ENCODE measurements at regions not wholly inside any gene's neighbourhood (a gene's known extent, or its start where the extent isn't known, plus 50 kb on each side); places are given as distances from the start of the nearest gene placed in this dataset.

DNA sequence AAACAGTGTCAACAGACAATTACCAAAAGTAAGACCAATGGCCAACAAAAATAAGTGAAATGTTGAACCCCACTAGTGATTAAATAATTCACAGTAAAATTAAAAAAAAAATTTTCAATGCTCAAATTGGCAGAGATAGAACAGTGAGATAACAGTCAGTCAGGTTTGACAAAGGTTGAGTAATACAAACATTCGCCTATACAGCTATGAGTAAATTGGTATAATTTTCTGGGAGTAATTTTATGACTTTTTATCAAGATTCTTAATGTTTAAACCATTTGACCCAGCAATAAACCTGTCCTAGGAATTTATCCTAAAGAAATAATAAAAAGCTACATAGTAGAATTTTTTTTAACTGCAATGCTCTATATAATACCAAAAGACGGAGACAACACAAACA lies 64.9 kb upstream of the SHH start:
- CTCF ChIA-PET, result no interaction called here
- no peaks in the 10 kb centered on the region for H3K36me3 Mint-ChIP-seq
- H3K27me3 Mint-ChIP-seq, result peaks cover 12% of the 10 kb centered on the region

GRCh38 chr7:155874411-155874810 lies 62.1 kb upstream of the SHH start:
- no peak for DNase-seq
- no peaks in the 10 kb centered on the region for H3K9me3 Mint-ChIP-seq
- no peak overlapping the region for H3K27ac Mint-ChIP-seq
- no peaks in the 10 kb centered on the region for H3K4me1 Mint-ChIP-seq
- H3K27me3 Mint-ChIP-seq, result peaks cover 15% of the 10 kb centered on the region
- CTCF ChIA-PET, result no interaction called here
- H3K4me3 Mint-ChIP-seq, result no peak overlapping the region
- no peaks in the 10 kb centered on the region for H3K36me3 Mint-ChIP-seq

More for the DNA sequence above, 64.9 kb upstream of the SHH start:
- H3K27ac Mint-ChIP-seq, result no peak overlapping the region
- no peak for DNase-seq
- H3K4me3 Mint-ChIP-seq, result no peak overlapping the region
- no peaks in the 10 kb centered on the region for H3K4me1 Mint-ChIP-seq
- no peaks in the 10 kb centered on the region for H3K9me3 Mint-ChIP-seq

DNA sequence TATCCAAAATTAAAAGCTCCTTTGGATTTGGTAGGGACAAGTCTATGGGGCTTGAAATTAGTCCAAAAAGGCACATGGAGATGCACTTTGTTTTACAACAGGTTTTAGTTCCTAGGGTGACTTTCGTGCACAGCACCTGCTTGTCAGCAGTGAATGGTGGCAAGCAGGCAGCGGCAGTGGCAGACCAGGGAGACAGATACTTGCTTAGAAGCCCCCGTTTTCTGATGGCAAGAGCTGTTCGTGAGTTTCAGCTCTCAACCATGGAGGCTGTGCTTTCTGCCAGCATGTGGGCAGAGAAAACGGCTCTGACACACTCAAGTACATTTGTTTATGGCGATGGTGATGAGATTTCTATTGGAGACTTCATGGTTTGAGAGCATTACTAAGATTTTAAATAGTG lies 61.7 kb upstream of the SHH start:
- no peak overlapping the region for H3K4me3 Mint-ChIP-seq
- no peaks in the 10 kb centered on the region for H3K4me1 Mint-ChIP-seq
- no peak overlapping the region for H3K27ac Mint-ChIP-seq
- no peaks in the 10 kb centered on the region for H3K36me3 Mint-ChIP-seq
- no peaks in the 10 kb centered on the region for H3K9me3 Mint-ChIP-seq
- CTCF ChIA-PET, result no interaction called here
- H3K27me3 Mint-ChIP-seq, result peaks cover 15% of the 10 kb centered on the region
- DNase-seq, result no peak

- Mint-ChIP-seq H3K9me3 (no peaks in the 10 kb centered on the region), H3K27ac (no peak overlapping the region), H3K27me3 (peaks cover 15% of the 10 kb centered on the region), H3K36me3 (no peaks in the 10 kb centered on the region), H3K4me1 (no peaks in the 10 kb centered on the region), H3K4me3 (no peak overlapping the region)
- CTCF ChIA-PET, result no interaction called here
- no peak for DNase-seq
Observed at GRCh38 chr7:155872678-155873369, 60.6 kb upstream of the SHH start.

GRCh38 chr7:155871211-155871610 lies 58.9 kb upstream of the SHH start:
- Mint-ChIP-seq H3K4me3 (no peak overlapping the region), H3K9me3 (no peaks in the 10 kb centered on the region), H3K27me3 (peaks cover 20% of the 10 kb centered on the region), H3K27ac (no peak overlapping the region), H3K36me3 (no peaks in the 10 kb centered on the region), H3K4me1 (no peaks in the 10 kb centered on the region)
- no peak for DNase-seq
- CTCF ChIA-PET, result no interaction called here

- CTCF ChIA-PET, result no interaction called here
Observed at GRCh38 chr7:155870334-155871180, 58.3 kb upstream of the SHH start.

DNA sequence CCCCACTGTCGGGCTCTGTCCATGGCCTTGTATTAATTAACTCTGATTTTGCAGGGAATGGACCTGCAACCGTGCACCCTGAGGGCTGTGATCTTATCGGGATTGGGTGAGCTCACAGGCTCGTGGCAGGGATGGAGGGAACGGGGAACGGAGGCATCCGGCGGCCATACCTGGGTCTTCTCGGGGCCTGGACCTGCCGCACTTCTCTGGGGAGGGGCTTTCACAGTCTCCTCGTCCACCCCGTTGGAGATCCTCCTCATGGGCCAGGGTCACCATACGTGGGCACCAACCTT lies 57.5 kb upstream of the SHH start:
- Mint-ChIP-seq H3K36me3 (no peaks in the 10 kb centered on the region), H3K9me3 (no peaks in the 10 kb centered on the region), H3K4me3 (no peak overlapping the region), H3K27me3 (peaks cover 32% of the 10 kb centered on the region), H3K27ac (no peak overlapping the region), H3K4me1 (no peaks in the 10 kb centered on the region)
- no peak for DNase-seq
- CTCF ChIA-PET, result no interaction called here

More at GRCh38 chr7:155870334-155871180, 58.3 kb upstream of the SHH start:
- Mint-ChIP-seq H3K4me1 (no peaks in the 10 kb centered on the region), H3K36me3 (no peaks in the 10 kb centered on the region), H3K9me3 (no peaks in the 10 kb centered on the region), H3K27ac (no peak overlapping the region), H3K4me3 (no peak overlapping the region), H3K27me3 (peaks cover 27% of the 10 kb centered on the region)
- no peak for DNase-seq

GRCh38 chr7:155868955-155869783 lies 56.9 kb upstream of the SHH start:
- Mint-ChIP-seq H3K36me3 (no peaks in the 10 kb centered on the region), H3K4me3 (no peak overlapping the region), H3K9me3 (no peaks in the 10 kb centered on the region), H3K4me1 (no peaks in the 10 kb centered on the region), H3K27ac (no peak overlapping the region), H3K27me3 (peaks cover 28% of the 10 kb centered on the region)
- no peak for DNase-seq
- CTCF ChIA-PET, result no interaction called here

DNA sequence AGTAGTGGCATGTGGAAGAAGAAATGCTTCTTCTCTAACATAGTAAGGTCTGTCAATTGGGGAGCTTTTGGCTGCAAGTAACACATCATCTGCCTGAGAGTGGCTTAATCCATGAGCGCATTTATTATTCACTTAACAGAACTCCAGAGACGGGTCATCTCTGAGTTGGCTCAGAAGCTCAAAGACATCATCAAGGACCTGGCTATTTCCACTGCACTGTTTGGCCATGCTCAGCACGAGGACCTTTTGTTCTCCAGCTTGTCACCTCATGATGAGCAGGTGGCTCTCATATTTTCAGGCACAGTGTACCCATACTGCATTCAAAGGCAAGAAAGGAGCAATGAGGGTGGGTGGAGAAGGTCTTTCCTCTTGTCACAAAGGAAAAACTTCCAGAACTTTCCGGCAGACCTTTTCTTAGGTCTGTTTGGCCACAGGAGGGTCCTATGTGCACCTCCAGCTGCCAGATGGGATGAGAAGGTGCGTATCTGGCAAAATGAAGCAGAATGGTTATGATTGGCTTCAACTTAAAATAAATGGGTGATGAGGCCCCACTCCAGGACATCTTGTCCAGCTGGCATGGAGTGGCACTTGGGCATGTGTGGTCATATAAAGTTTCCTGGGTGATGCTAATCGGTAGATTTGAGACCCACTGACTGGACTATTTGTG lies 55.6 kb upstream of the SHH start:
- Mint-ChIP-seq H3K9me3 (no peaks in the 10 kb centered on the region), H3K36me3 (no peaks in the 10 kb centered on the region), H3K27me3 (peaks cover 20% of the 10 kb centered on the region), H3K4me3 (no peak overlapping the region), H3K4me1 (no peaks in the 10 kb centered on the region), H3K27ac (no peak overlapping the region)
- CTCF ChIA-PET, result no interaction called here
- no peak for DNase-seq

- no peaks in the 10 kb centered on the region for H3K4me1 Mint-ChIP-seq
- H3K27me3 Mint-ChIP-seq, result peaks cover 20% of the 10 kb centered on the region
- H3K9me3 Mint-ChIP-seq, result no peaks in the 10 kb centered on the region
- DNase-seq, result no peak
- H3K36me3 Mint-ChIP-seq, result no peaks in the 10 kb centered on the region
- H3K4me3 Mint-ChIP-seq, result no peak overlapping the region
- no peak overlapping the region for H3K27ac Mint-ChIP-seq
- CTCF ChIA-PET, result no interaction called here
Observed at GRCh38 chr7:155867280-155867679, 55.0 kb upstream of the SHH start.

- Mint-ChIP-seq H3K36me3 (no peaks in the 10 kb centered on the region), H3K27me3 (peaks cover 20% of the 10 kb centered on the region), H3K9me3 (no peaks in the 10 kb centered on the region), H3K4me3 (no peak overlapping the region), H3K4me1 (no peaks in the 10 kb centered on the region), H3K27ac (no peak overlapping the region)
- CTCF ChIA-PET, result no interaction called here
- no peak for DNase-seq
Observed at GRCh38 chr7:155865830-155866525, 53.7 kb upstream of the SHH start.

GRCh38 chr7:155864991-155865690 lies 52.9 kb upstream of the SHH start:
- H3K4me3 Mint-ChIP-seq, result no peak overlapping the region
- H3K36me3 Mint-ChIP-seq, result no peaks in the 10 kb centered on the region
- H3K4me1 Mint-ChIP-seq, result no peaks in the 10 kb centered on the region
- DNase-seq, result no peak
- H3K27ac Mint-ChIP-seq, result no peak overlapping the region
- H3K9me3 Mint-ChIP-seq, result no peaks in the 10 kb centered on the region
- peaks cover 16% of the 10 kb centered on the region for H3K27me3 Mint-ChIP-seq
- CTCF ChIA-PET, result no interaction called here

DNA sequence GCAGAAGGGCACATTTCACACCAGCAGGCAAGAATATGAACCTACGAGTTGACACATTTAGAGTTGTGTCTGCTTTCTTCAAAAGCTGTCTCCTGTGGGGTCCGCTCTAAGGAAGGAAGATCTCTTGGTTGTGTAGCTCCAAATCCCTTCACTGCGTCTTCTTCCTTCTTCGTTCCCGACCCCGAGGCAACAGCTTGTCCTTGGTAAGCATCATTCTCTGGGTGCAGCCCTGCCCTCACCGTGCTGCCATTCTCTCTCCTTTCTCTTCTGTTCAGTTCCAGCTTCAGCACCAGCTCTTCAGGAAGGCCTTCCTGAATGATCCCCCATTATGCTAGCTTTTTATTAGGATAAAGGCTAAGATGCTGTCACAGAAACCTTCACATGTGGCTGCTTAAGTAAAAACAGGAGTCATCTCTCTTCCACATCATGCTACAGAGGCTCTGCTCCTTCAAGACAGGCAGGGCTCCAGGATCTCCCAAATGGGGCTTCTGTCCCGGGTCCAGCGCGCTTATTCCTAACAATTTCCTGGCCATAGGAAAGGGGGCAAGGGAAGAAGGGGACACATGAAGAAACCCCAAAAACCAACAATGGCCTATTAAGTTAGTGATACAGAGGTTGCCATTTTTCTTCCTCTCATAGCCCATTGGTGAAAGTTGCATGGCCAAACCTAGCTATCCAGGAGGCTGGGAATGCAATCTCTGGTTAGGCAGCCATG lies 52.2 kb upstream of the SHH start:
- no peak for DNase-seq
- H3K36me3 Mint-ChIP-seq, result no peaks in the 10 kb centered on the region
- no peaks in the 10 kb centered on the region for H3K4me1 Mint-ChIP-seq
- no peak overlapping the region for H3K4me3 Mint-ChIP-seq
- peaks cover 16% of the 10 kb centered on the region for H3K27me3 Mint-ChIP-seq
- H3K9me3 Mint-ChIP-seq, result no peaks in the 10 kb centered on the region
- CTCF ChIA-PET, result no interaction called here
- no peak overlapping the region for H3K27ac Mint-ChIP-seq

Data from activated naive CD4-positive, alpha-beta T cell treated with anti-CD3 and anti-CD28 coated beads, Interleukin-2, amount 10 ng/mL, durations not matched to agents 7 days and 5 days (primary cell).